Retinal pigment epithelial cell (primary cell): ENCODE measurements at regions not wholly inside any gene's neighbourhood (a gene's known extent, or its start where the extent isn't known, plus 50 kb on each side); places are given as distances from the start of the nearest gene placed in this dataset.
"Not testable (repeated sequence)": the region's sequence is repeated elsewhere in the genome, so short reads cannot be mapped to it uniquely, and the experiment has no call there.

Source experiments
- DNase-seq: peaks from one replicate; pipeline ENCODE4 v3.0.0-alpha.2; 2010; ENCODE audit warnings: low read depth
- H3K4me3 ChIP-seq: 2 replicates; pipeline ENCODE4 v1.5.1; 2011; ENCODE audit warnings: mild to moderate bottlenecking, low read length, control low read depth, moderate library complexity
- TF ChIP-seq, protein P1 (sequence below): conservative IDR thresholded peaks from 2 replicates; pipeline ENCODE4 v1.5.1; 2011; ENCODE audit warnings: low read depth, low read length, control low read depth, inconsistent platforms

DNA sequence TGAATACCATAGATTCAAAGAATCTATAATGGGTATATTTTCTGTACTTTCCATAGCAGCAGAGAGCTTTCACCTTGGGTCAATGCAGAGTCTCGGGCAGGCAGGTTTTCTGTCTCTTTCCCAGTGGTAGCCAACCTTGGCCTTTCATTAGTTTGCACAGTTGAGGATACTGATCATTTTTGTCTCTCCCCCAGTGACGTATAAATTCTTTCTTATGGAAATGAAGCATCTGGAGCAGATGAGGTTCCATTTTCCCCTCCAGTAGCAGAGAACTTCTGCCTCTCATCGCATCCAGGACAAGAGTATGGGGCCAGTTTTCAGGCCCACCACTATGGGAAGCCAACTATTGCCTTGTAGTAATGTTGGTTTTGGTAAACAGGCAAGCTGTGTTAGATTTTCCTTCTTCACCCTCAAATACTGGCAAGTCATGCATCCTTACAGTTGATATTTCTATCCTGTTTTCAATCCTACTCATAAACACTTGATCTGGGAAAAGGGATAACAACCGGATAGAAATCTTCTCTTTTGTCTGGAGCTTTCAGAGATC is 845.2 kb upstream of the CDH18 start:
- DNase-seq = no peak
- TF ChIP-seq, protein P1, sequence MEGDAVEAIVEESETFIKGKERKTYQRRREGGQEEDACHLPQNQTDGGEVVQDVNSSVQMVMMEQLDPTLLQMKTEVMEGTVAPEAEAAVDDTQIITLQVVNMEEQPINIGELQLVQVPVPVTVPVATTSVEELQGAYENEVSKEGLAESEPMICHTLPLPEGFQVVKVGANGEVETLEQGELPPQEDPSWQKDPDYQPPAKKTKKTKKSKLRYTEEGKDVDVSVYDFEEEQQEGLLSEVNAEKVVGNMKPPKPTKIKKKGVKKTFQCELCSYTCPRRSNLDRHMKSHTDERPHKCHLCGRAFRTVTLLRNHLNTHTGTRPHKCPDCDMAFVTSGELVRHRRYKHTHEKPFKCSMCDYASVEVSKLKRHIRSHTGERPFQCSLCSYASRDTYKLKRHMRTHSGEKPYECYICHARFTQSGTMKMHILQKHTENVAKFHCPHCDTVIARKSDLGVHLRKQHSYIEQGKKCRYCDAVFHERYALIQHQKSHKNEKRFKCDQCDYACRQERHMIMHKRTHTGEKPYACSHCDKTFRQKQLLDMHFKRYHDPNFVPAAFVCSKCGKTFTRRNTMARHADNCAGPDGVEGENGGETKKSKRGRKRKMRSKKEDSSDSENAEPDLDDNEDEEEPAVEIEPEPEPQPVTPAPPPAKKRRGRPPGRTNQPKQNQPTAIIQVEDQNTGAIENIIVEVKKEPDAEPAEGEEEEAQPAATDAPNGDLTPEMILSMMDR = no peak
- no peak overlapping the region for H3K4me3 ChIP-seq

DNA sequence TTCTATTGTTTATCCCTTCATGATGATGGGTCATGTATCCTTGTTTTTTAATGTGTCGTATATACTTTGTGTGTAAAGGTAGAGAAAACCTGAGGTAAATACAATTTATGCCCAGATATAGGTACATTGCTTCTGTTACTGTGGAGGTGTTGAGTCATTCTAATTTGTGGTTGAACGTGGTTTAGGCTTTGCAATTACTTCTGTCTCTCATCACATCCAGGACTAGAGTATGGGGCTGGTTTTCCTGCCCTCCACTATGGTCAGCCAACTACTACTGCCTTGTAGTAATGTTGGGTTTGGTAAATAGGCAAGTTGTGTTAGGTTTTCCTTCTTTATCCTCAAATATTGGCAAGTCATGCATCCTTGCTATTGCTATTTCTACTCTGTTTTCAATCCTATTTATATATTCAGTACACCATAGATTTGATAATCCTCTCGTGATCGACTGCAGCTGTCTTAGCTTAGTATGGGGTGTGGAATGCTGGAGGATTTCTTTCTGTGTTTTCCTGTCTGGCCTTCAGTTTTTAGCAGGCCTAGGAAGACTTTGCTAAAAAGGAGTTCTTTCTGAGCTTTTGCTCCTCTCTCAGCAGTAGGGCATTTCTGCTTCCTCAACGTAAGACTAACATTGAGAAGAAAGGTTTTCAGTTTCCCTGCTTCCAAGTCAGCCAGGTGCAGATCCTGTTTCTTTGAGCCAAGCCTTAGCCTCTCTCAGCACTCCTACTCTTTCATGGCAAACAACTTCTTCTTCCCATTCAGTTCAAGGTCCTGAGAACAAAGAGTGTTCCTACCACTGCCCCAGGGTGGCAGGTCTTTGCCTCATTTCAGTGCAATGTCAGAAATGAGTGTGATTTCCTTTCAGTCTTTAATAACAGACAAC is 844.4 kb upstream of the CDH18 start:
- H3K4me3 ChIP-seq = no peak overlapping the region
- TF ChIP-seq, protein P1 = no peak
- DNase-seq = peak; percentile 9

DNA sequence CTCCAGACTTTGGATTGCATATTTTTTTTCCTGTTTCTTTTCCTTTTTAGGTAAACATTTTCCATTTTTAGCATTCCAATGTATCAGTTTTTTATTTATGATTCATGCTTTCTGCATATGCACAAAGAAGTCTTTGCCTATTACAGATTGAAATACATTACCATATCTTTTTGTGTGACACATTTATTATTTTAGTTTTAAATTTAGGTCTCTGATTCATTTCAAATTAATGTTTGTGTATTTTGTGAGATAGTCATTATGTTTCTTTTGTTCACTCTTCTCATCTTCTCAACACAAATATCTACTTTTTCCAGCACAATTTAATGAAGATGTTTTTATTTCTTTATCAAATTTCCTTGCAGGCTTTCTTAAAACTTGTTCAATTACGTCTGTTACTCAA is 838.0 kb upstream of the CDH18 start:
- not testable (repeated sequence) for DNase-seq, H3K4me3 ChIP-seq

DNA sequence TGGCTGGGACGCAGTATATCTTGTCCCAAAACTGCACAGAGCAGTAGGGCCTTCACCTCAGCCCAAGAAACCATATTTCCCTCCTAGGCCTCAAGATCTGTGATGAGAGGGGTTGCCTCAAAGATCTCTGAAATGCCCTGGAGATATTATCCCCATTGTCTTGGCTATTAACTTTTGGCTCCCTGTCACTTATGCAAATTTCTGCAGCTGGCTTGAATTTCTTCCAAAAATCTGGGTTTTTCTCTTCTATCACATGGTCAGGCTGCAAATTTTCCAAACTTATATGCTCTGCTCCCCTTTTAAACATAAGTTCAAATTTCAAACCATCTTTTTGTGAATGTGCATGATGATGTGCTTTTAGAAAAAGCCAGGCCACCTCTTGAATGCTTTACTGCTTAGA is 809.2 kb upstream of the CDH18 start:
- DNase-seq, H3K4me3 ChIP-seq: not testable (repeated sequence)

DNA sequence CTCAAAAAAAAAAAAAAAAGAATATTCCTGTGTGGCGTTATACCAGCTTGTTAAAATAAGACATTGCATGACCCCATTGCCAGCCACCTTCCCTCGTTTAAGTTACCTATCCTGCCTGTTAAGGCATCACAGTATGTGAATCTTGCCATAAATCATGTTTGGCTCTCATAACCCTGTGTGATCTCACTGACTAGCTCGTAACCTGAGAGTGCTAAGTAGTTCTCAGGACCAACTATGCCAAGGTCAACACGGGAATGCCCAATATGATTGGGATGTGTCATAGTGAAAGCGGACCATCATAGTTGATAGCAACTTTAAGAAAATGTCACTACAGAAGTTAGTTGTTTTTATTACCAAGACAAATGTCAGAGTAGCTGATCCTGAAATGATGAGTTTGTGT is 796.8 kb upstream of the CDH18 start:
- not testable (repeated sequence) for DNase-seq, H3K4me3 ChIP-seq

DNA sequence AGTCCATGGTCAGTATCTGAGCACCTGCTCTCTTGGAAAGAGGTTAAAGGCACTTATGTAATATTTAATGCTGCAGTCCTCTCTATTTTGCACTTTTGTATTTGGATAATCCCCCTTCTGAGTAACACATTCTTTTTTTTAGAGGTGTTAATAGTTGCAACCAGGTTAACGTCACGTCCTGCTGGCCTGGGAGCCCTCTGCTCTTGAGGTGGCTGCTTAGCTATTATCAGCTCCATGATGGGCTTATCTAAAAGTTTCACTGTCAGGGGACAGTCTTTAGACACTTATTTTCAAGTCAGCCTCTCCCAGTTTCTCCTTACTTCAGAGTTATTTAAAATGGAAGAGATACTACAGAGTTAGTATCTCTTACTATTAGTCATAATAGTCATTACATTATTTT is 795.5 kb upstream of the CDH18 start:
- not testable (repeated sequence) for DNase-seq, H3K4me3 ChIP-seq

DNA sequence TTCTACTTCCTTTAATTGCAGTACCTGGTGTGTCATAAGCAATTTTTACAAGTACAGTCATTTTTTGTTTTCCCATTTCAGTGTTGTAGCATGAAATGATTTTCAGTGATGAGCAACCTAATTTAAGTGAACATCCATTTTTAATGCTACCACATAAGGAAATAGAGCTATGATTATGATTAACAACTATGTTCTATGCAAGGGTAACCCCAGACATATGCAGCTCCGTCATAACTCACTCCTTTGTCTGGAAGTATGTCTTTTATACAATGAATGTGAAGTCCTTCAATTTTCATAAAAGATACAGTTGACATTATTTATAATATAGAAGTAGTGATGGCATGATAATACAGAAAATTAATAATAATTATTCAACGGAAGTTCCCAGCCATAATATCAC is 783.3 kb upstream of the CDH18 start:
- not testable (repeated sequence) for DNase-seq

DNA sequence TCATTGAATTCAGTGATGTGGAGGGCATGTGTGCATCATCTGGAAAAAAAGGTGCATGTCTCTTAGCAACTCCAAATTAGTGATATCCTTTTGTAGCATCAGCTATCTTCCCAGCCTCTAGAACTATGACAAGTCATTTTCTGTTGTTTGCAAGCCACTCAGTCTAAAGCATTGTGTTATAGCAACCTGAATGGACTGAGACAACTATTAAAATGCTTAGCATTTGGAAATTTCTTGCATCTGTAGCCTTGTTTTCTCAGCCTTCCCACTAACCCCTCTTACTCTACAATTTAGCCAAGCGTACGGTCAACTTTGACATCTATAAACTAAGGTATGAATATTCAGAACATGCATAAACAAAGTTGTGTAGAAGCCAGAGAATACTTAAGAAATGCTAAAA is 777.1 kb upstream of the CDH18 start:
- H3K4me3 ChIP-seq, DNase-seq: not testable (repeated sequence)

More for the DNA sequence above, 783.3 kb upstream of the CDH18 start:
- not testable (repeated sequence) for H3K4me3 ChIP-seq

DNA sequence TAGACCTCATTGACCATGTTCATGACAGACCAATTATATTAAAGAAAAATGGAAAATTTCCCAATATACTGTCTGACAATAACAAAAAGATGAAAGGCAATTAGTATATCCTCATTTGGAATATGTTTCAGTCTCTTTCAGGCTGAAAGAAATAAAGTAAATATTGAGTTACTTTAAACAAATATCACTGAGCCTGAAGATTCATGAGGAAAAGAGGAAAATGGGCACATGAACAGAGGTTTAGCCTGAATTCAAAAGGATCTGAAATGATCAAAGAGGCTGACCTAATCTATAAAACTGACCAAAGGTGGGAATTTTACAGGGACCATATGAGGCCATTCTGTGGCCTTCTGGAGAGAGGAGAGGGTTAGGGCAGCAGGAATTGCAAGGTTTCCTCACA is 771.5 kb upstream of the CDH18 start:
- not testable (repeated sequence) for H3K4me3 ChIP-seq, DNase-seq

DNA sequence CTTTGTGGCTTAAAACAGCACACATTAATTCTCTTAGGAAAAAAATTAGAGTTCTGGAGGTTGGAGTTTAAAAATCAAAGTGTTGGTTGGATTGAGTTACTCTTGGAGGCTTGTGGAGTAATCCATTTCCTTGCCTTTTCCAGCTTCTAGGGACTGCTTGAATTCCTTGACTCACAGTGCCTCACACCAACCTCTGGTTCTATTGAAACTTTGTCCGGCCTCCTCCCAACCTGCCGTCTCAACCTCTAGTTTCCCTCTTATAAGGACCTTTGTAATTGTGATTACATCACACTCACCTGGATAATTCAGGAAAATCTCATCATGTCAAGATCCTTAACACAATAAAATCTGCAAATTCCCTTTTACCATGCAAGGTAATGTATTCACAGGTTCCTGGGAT is 764.2 kb upstream of the CDH18 start:
- H3K4me3 ChIP-seq, DNase-seq: not testable (repeated sequence)

DNA sequence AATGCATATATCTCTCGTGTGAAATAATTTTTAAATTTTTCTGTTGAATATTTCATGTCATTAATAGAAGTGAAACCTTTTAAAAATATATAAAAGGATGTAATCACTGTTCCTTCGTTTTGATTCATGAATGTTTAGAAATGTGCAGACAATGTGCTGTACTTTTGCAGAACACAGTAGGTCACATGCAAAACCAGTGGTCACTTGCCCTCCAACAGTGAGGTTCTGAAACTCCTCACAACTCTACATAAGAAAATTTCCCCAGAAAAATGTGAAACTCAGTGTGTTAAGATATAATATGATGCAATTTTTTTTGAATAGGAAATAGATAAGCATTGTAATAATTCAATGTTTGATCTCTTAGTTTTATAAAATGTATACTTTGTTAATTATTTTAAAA is 747.7 kb upstream of the CDH18 start:
- DNase-seq, H3K4me3 ChIP-seq: not testable (repeated sequence)

DNA sequence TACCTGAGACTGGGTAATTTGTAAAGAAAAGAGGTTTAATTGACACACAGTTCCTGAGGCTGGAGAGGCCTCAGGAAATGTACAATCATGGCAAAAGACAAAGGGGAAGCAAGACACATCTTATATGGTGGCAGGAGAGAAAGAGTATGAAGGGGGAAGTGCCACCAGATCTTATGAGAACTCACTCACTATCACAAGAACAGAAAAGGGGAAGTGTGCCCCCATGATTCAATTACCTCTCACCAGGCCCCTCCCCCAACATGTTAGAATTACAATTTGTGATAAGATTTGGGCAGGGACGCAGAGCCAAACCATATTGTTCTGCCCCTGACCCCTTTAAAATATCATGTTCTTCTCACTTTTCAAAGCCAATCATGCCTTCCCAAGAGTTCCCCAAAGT is 744.2 kb upstream of the CDH18 start:
- DNase-seq, H3K4me3 ChIP-seq: not testable (repeated sequence)

DNA sequence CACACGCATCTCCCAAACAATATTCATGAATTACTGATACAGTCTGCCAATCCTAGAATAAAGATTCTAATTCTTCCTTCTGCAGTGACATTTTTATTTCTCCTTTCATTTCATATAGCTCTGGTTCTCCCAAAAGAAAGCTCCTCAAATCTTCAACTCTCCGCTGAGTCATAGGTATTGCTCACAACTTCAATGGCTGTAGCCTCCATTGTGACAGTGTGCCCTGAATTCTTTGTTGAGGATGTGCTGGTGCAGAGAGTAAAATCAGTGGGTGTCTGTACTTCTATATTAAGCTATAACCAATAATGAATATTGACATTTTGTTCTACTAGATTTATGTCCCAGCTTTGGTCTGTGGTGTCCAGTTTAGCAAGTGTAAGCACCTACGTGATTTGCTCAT is 733.3 kb upstream of the CDH18 start:
- not testable (repeated sequence) for DNase-seq

DNA sequence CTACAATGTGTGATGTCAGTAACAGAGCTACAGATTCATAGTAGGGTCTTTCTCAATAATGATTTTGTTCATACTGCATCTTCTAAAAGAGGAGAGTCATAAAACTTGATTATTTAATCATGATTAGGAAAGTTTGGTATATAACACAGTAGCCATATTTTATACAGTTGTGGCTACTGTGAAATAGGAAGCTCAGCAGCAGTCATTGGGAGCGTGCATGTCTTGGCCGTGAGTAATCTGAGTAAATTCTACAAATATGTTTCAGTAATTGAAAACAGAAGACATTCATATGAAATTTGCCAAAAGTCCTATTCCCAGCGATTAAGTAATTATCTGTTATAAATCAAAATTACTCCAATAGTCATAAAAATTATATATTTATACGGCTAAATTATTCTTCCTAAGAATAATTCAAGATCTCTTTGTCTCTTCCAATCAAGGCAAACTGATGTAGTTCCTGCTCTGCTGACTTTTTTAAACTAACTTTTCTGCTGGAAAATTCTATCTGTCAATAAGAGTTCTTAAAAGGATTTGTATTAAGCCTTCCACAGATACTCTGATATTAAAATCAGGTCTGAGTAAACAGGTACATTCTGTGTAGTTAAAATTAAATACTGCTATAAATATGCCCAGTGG is 723.6 kb upstream of the CDH18 start:
- DNase-seq, H3K4me3 ChIP-seq: not testable (repeated sequence)

More for the DNA sequence above, 733.3 kb upstream of the CDH18 start:
- not testable (repeated sequence) for H3K4me3 ChIP-seq

DNA sequence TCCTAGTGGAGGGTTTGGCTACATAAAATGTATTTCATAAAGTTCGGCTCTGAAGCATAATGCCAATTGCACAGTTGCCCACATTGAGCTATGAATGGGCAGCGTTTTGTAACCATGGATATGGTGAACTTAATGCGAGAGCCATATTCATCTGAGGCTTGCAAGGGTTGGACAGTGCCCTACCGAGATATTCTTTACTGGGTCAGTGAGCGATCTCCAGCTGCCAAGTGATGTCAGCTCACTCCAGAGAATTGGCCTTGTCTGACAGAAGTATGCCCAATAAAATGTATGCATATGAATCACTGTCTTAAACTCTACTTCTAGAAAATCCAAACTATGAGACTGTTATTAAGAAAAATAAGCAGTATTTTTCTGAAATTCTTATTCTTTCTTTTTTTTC is 719.6 kb upstream of the CDH18 start:
- DNase-seq, H3K4me3 ChIP-seq: not testable (repeated sequence)
